T follicular helper cell (primary cell): ENCODE measurements at regions not wholly inside any gene's neighbourhood (a gene's known extent, or its start where the extent isn't known, plus 50 kb on each side); places are given as distances from the start of the nearest gene placed in this dataset.

ENCODE experiments used
- DNase-seq: peaks from one replicate; pipeline ENCODE4 v3.0.0-alpha.2; 2020; ENCODE audit warnings: low read depth

DNA sequence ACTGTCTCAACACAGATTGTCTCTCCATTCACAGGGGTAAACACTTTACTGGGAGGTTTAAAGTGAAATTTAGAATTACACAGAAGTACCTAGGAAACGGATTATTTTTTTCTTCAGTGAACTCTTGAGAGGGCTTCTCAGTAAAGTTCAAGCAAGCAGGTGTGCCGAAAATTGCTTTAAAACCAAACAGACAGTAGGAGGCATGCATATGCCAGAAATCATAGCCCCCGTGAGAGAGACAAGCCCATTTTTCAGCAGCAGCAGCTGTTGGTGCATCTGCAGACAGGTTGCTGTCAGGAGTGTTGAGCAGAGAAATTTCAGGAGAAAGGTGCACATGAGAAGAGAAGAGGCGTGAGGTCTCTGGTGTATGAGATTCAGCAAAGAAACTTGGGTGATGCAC lies 2115.5 kb upstream of the CELF4 start:
- no peak for DNase-seq

DNA sequence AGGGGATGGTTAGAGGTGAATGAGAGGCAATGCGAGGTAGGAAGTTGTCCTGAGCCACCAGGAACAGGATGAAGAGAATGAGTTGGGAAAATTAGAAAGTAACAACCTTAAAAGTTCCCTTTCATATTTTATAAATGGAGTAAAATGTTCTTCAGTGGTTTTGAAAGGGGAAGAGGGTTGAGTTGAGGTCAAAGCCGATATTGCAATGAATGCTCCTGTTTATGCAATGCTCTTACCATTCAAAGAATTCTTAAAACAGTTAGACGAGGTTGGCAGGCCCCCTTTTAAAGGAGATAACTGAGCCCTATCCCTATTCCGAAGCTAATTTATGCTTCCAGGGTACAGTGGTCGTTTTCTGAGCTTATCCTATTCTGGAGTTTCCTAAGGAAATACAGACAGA lies 2110.3 kb upstream of the CELF4 start:
- DNase-seq, result no peak

DNA sequence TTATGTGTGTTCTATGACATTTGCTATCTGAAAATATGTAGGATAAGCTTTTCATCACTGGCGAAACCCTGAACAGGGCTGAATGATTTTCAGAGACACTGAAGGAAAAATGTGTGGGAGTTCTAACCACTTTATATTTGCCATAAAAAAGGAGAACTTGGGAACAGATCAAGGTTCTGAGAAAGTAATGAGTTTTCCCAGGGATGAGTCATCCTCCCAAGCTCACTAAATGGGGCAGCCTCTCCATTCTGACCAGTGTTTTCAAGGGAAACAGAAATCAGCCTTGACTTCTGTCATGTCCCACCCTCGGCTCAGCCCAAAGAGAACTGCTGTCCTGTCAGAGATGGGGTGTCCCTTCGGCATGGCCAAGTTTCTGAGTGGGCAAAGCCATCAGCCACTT lies 2109.8 kb upstream of the CELF4 start:
- no peak for DNase-seq

DNA sequence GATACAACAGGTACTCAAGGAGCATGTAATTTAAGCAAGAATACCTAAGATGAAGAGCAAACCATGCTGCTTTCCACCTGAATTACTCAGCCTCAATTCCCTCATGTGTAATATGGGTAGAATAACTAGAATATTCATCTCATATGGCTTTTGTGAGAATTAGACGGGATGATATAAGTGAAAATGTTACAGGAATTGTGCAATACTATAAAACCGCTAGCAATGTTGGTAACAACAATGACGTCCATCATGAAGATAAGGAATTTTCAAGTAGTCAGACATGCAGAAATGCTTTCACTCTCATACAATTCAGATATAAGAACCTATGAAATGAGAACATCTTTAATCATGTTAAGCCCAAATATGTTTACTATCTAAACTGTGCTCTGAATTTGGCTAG lies 2106.6 kb upstream of the CELF4 start:
- DNase-seq, result no peak

DNA sequence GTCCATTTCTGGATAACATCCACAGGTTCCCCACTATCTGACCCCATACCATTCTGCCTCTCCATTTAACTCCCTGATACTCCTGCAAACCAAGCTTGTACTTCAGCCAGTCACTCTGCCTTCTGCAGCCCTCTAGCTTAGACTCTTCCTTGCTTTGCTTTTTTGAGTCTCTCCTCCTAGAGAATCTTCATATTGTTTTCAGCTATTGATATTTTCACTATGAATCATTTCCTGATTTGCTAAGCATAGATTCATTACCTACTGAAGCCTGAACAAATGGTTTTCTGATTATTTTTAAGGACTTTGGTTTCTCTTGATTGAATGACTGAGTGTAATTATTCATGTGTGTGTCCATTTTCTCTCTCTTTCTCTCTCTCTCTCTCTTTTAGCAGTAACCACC lies 2102.3 kb upstream of the CELF4 start:
- DNase-seq, result no peak

DNA sequence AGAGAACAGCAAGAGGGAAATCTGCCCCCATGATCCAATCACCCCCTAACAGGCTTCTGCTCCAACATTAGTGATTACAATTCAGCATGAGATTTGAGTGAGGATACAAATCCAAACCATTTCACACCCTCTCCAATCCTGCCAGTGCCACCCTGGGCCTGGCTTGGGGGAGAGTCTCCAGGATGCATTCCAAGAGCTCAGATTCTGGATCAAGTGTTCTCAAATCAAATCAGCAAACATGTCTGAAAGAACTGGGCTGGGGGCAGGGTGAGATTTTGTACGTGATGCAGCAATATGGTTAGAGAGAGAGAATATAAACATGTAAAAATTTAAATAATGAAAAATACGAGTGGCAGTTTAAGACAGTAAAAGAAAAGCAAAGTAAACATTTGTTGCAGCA lies 2100.9 kb upstream of the CELF4 start:
- DNase-seq, result no peak

DNA sequence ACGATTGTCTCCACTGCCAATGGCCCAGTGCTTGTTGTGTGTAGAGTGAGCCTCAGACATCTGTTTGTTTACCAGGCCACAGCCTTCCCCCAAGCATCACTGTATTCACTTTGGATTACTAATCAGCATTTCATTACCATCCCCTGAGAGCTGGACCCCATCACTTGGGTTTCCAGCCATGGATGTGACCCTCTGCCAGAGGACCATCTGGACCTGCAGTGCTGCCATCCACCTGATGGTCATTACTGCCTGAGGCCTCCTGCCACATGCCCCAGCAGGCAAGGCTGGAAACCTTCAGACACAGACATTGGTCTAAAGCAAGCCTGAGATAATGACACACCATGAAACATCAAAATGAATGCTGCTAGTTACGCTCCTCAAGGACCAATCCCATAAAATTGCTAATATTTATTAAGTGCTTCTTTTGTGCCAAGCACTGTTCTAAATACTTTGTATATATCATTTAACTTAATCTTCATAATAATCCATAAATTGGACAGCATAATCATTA lies 2096.3 kb upstream of the CELF4 start:
- no peak for DNase-seq

DNA sequence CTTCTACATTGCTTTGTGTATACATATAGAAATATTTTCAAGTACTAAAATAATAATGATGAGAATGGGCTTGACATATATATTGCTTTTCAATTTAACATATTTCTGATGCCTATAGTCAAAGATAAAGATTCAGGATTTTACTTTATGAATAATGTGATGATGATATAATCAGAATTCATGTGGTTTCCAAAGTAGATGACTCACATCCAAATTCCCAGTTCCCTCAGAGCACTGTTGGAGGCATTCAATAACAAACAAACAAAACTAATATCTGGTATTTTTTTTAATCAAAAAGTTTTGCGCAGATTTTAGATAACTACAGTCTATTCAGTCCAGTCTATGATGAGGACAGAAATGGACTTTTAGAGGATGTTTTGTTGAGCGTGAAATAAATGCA lies 2094.5 kb upstream of the CELF4 start:
- DNase-seq, result no peak

DNA sequence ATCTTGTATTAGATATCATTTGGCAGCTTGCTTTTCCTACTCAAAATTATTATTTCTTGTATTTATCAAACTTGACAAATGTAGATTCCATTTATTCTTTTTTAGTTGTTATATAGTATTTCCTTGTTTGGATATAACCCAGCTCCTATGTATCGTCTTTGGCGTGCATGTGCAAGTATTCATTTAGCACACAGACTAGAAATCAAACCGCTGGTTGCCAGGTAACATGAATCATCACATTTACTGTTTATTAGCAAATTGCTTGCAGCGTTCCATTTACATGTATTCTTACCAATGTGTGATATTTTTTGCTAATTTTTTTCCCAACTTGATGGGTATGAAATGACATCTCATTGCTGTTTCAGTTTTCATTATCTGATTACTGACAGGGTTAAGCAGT lies 2089.7 kb upstream of the CELF4 start:
- no peak for DNase-seq

DNA sequence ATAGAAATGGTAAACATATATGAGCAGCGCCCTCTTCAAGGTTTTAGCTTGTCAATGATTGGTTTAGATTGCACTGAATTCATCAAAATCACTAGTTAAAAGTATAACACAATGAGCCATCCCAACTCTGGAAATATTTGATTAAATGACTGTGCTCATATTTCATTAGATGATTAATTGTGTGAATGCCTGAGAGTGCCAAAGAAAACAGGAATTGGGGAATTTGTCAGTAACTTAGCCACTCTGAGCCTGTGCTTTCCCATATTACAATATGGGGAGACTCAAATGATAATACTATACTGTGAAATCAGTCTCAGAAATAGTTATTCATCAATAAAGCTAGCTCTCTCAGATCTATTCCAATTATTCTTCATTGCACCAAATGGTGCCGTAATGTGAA lies 2087.6 kb upstream of the CELF4 start:
- DNase-seq, result no peak

DNA sequence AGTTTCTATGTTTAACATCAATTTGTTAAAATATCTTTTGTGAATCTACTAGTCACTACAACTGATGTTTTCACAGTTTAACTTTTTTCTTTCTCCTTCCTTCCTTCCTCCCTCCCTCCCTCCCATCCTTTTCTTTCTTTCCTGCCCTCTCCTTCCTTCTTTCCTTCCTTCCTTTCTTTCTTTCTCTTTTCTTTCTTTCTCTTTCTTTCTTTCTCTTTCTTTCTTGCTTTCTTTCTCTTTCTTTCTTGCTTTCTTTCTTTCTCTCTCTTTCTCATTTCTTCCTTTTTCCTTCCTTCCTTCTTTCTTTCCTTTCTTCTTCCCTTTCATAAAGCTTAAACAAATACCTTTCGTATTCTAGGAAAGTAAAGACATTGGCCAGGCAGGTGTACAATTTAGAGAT lies 2083.0 kb upstream of the CELF4 start:
- no peak for DNase-seq

DNA sequence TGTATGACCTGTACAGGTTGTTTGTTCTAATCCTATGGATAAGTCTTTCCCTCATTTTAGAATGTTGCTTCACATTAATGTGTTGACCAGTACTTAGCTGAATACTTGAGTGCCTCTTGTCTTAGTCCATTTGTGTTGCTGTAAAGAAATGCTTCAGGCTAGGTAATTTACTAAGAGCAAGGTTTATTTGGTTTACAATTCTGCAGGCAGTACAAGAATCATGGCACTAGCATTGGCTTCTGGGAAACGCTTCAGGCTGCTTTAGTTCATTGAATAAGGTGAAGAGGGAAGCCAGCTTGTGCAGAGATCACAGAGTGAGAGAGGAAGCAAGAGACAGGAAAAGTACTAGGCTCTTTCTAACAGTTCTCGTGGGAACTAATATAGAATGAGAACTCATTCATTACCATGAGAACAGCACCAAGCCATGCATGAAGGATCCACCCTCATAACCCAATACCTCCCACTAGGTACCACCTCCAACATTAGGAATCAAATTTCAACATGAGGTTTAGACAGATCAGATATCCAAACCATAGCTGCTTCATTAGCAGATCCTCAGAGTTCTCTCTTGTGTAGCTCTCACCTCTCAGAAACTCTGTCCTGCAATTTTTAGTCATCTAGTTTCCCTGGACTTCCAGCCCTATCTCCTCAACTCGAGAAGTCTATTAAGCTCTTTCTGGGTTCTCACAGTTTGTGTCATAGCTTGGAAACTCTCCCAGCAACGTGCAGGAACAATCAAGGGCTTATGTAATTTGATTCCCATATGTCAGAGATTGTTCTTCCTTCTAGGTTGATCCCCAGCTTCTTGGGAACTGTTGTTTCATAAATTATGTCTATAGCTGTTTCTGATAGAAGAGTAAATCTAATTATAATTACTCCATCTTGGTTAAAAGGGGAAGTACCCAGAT lies 2082.3 kb upstream of the CELF4 start:
- DNase-seq, result no peak

DNA sequence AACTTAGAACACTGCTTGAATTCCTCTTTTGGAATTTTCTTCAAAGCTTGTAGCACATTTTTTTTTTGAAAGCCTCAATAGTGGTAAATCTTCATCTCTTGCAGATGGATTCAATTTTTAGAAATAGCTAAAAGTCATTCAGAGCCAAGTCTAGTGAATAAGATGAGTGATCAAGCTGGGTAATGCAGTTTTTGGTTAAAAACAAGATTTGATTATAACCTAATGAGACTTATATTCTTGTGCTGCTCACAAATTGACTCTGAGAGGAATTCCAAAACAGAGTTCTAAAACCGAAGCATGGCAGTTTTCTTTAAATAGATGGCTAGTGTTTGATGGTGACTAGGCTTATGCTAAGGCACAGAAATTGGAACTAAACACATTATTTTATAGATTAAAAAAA lies 2072.6 kb upstream of the CELF4 start:
- DNase-seq, result no peak

DNA sequence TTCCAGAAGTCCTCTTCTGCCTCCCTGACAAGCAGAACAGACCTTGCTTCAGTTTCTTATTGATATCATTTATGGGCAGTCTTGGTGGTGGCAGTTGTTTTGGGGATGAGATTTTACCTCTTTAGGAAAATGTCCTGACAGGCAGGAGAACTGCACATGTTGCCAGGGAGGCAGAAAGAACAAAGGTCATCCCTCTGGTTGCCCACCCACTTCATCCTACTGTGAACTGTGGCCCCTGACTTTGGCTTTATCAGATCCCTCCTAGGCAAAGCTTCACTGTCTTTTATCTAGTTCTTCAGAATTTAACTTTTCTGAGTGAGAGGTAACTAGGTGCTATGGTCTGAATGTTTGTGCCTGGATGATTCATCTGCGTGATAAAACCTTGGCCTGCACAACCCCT lies 2071.3 kb upstream of the CELF4 start:
- no peak for DNase-seq

DNA sequence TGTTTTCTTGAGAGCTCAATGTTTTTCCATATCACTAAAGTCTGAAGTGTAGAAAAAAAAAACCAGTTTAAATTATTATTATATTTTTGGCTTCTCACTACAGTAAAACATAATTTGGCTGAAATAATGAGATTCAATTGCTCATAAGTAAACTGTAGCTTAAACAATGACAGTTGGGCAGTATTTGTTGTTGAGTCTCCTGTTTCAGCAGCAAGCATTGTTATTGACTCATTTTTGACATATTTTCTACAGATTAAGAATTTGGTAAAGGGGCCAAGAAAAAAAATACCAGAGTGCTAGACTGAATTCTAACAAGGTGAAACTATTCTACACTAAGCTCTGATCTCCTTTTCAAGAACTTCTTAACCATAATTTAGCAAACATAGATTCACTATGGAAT lies 2070.4 kb upstream of the CELF4 start:
- DNase-seq, result no peak

DNA sequence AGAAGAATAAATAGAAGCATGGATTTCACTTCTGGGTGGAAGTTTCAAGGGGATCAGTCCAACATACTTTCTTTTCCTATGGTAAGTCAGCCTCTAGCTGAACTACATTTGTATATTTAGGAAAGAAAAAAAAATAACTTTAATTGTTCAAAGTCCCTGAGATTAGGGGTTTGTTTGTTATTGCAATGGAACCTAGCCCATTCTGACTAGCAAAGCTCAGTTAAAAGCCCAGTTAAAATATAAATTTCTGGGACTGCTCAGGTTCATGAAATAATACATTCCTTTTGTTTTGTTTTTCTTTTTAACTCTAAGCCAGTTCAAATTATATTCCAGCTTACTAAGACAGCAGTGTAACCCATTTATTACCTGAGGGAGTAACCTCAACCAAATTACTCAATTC lies 2069.6 kb upstream of the CELF4 start:
- DNase-seq, result no peak

DNA sequence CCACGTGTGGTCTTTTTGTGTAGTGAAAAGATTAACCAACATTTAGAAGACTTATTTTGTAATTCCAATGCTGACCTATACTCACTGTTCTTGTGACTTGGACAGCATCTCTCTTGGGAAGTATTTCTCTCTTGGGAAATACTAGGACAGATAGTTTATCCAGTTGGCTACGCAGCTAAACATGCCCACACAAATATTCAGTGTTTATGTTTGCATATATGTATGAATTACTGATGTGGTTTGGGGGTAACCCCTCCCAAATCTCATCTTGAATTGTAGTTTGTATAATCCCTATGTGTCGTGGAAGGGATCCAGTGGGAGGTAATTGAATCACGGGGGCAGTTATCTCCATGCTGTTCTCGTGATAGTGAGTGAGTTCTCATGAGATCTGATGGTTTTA lies 2062.3 kb upstream of the CELF4 start:
- DNase-seq, result no peak

DNA sequence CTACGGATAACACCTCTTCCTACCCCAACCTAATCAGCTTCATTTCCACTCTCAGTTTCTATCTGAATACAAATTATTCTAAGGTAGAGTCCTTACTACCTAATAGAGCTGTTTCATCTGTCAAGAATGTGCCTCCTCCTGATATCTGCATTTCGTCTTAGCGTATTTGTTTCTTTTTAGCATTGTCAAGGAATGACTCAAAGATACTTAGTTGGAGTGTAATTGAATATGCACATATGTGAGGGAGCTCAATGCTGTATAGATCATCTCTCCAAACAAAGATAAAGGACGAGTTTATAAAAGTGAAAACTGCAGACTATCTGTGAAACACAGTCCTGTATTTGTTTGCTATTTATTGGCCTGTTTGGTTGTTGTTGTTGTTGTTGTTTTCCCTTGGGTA lies 2059.4 kb upstream of the CELF4 start:
- no peak for DNase-seq

DNA sequence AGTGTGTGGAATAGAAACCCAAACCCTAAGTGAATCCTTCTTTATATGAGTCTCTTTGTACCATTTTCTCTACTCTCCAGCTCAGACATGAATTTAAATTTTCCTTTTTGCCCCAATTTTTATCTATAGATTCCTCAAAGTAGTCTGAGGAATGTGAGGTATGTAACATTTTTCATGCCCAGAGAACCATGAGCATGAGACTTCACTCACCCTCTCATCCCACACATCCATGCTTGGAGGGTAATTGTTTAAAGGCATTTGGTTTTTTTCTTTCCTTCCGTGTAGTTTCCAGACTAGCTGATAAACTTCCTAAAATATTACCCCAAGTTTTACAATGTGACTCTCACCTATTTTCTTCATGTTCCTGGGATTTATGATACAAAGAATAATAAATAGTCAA lies 2056.8 kb upstream of the CELF4 start:
- DNase-seq, result no peak

DNA sequence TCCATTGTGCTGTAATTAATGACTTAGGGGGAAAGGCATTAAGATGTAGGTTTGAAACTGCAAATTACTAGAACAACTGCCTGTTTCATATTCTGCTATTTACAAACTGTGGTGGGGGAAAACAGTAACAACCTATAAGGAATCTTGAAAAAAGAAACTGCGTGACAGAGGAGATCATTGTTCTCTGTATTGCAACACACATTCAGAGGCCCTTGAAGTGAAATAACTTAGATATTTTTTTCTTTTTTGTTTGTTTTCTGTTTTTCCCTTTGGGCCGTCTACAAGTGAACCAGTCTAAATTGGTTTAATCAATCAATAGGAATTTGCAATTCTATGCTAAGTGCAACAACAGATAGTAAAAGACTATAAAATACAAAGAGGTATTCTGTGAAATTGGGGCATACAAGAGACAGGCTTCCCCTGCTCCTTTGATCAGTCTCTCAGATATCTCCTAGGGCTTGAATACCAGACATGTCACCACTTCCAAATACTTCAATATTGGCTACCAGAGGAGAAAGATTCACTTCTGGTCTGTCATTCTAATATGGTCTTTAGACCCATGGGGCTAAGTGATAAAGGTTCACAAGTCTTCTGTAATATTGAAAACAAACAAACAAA lies 2055.1 kb upstream of the CELF4 start:
- no peak for DNase-seq

DNA sequence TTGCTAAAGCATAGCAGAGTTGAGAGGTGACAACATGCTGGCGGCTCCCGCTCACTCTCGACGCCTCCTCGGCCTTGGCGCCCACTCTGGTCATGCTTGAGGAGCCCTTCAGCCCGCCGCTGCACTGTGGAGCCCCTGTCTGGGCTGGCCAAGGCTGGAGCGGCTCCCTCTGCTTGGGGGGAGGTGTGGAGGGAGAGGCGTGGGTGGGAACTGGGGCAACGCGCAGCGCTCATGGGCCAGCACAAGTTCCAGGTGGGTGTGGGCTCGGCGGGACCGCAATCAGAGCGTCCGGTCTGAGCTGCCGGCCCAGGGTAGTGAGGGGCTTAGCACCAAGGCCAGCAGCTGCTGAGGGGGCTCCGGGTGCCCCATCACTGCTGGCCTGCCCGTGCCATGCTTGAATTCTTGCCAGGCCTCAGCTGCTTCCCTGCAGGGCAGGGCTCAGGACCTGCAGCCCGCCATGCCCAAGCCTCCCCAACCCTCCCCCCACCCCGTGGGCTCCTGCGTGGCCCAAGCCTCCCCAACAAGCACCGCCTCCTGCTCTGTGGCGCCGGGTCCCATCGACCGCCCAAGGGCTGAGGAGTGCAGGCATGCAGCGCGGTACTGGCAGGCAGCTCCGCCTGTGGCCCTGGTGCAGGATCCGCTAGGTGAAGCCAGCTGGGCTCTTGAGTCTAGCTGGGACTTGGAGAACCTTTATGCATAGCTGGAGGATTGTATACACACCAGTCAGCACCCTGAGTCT lies 2052.8 kb upstream of the CELF4 start:
- DNase-seq, result no peak

DNA sequence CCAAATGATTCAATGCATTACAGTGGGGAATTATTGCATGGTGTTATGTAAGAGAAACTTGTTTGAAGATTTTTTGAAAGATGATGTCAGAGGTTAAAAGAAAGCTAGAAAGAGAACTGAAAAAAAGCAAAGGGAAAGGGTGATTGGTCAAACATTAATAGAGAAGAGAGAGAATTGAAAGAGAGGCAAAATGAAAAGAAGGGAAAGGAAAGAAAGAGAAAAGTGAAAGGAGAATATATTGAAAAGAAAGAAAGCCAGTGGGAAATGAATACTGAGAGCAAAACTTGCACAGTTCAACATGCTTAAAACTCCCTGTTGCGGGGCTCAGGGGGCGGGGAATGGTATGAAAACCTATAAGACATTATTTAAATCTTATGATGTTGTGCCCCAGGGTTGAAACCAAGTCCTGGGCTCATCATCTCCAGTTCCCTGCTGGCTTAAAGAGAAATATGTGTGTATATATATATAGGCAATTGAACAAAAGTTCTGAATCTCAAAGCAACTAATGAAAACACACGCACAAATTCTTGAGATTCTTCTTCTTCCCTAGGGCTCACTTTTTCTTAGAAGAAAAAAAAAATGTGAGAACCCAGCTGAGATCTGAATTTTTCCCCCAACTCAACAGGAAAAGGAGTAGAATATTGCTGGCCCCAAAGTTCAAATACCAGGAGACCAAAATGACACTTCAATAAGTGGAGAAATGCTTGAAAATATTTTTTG lies 2045.9 kb upstream of the CELF4 start:
- DNase-seq, result no peak
